Tibial artery (tissue), 4 donors: ENCODE measurements at regions not wholly inside any gene's neighbourhood (a gene's known extent, or its start where the extent isn't known, plus 50 kb on each side); places are given as distances from the start of the nearest gene placed in this dataset.

Experiments
- DNase-seq, 2 donors: peaks; one replicate each; pipeline ENCODE4 v3.0.0-alpha.2; 2019
- H3K27ac ChIP-seq, 2 donors: fragments of 200-600 bp; sonication (generic) in 1 of 2; 1 replicate in 1 of 2; 2 replicates in 1 of 2; pipeline ENCODE4 v1.5.1; 2018 to 2019; ENCODE audit warnings: mild to moderate bottlenecking in 1 of 2
- H3K27me3 ChIP-seq, 2 donors: fragments of 200-600 bp; sonication (generic) in 1 of 2; one replicate each; pipeline versions ENCODE4 v1.5.1 to v1.6.0; 2016 to 2019
- H3K36me3 ChIP-seq, 3 donors: fragments of 200-600 bp; sonication (generic) in 2 of 3; one replicate each; pipeline ENCODE4 v1.5.1; 2016 to 2019; ENCODE audit warnings: mild to moderate bottlenecking in 2 of 3
- H3K4me1 ChIP-seq, 4 donors: fragments of 200-600 bp; sonication (generic) in 2 of 4; 1 replicate in 3 of 4; 2 replicates in 1 of 4; pipeline ENCODE4 v1.5.1; 2016 to 2019
- H3K4me3 ChIP-seq, 2 donors: fragments of 200-600 bp; sonication (generic) in 1 of 2; 1 replicate in 1 of 2; 2 replicates in 1 of 2; pipeline ENCODE4 v1.5.1; 2018 to 2019; ENCODE audit warnings: mild to moderate bottlenecking in 2 of 2
- H3K9me3 ChIP-seq, 3 donors: fragments of 200-600 bp; sonication (generic) in 1 of 3; one replicate each; pipeline ENCODE4 v1.5.1; 2016 to 2019
- intact Hi-C: fragments of 100-400 bp; cut with DNase I; formaldehyde crosslinking; loops from one replicate; pipeline ENCODE4 v1.15.0; 2023; ENCODE audit warnings: low total_unique reads
- TF ChIP-seq, protein P1 (sequence below), 2 experiments: fragments of 200-600 bp in 1 of 2; fragments of 450-650 bp in 1 of 2; IDR thresholded peaks; one replicate each; pipeline ENCODE4 v1.5.1; 2017 to 2019; ENCODE audit warnings: antibody characterized with exemption in 2 of 2, mild to moderate bottlenecking in 1 of 2, moderate library complexity in 1 of 2

DNA sequence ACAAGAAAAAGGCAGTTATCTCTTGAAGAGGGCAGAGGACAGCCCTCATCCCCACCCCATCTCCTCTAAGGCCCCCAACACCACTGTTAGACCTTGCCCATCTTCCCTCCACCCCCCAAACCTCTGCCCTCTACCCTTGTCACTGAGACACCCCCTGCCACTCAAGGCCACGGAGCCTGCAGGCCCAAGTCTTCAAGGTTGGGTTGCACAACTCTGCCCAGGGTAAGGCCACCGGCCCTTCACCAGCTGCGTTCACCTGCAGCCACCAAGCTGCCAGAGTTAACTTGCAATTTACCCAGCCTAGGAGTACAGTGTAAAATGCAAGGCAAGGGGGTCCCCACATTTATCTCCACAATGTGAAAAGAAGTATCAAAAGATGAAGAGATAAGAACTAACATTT is 128.7 kb upstream of the PKDCC start:
- Histone ChIP-seq H3K4me3 (no peak overlapping the region), H3K27me3 (no peaks in the 10 kb centered on the region), H3K36me3 (no peaks in the 10 kb centered on the region), H3K9me3 (no peaks in the 10 kb centered on the region), H3K27ac (no peak overlapping the region), H3K4me1 (peaks cover 0 to 12% (median 4%) of the 10 kb centered on the region in 4 donors)
- TF ChIP-seq, protein P1, sequence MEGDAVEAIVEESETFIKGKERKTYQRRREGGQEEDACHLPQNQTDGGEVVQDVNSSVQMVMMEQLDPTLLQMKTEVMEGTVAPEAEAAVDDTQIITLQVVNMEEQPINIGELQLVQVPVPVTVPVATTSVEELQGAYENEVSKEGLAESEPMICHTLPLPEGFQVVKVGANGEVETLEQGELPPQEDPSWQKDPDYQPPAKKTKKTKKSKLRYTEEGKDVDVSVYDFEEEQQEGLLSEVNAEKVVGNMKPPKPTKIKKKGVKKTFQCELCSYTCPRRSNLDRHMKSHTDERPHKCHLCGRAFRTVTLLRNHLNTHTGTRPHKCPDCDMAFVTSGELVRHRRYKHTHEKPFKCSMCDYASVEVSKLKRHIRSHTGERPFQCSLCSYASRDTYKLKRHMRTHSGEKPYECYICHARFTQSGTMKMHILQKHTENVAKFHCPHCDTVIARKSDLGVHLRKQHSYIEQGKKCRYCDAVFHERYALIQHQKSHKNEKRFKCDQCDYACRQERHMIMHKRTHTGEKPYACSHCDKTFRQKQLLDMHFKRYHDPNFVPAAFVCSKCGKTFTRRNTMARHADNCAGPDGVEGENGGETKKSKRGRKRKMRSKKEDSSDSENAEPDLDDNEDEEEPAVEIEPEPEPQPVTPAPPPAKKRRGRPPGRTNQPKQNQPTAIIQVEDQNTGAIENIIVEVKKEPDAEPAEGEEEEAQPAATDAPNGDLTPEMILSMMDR (IDR thresholded peaks at IDR 0.05): no peak
- DNase-seq: no peak
- intact Hi-C loops: loop anchor here (10.0 kb wide), 1 partner anchor 46 kb away; no protein-coding TSS in a partner anchor

DNA sequence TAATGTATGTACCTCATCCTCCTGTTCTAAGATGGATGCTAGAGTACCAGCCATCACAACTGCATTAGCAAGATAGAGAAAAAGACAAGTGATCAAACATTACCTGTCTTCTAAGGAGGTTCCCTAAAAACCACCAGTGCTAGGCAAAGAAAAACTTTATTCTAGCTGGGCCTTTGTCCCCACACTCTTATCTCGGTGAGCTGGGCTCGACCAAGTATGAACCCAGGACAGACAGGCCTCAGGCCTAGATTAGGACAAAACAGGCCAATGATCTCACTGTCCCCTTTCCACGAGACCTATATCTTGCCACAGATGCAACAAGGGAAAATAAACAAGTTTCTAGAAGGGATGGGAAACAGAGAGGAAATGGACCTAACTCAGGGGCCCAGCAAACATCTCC is 127.6 kb upstream of the PKDCC start:
- H3K27me3 ChIP-seq: no peaks in the 10 kb centered on the region
- no peak overlapping the region for H3K27ac ChIP-seq
- TF ChIP-seq, protein P1 (IDR thresholded peaks at IDR 0.05): no peak
- no peak for DNase-seq
- no peak overlapping the region for H3K4me3 ChIP-seq
- peaks cover 0 to 1% (median 0%) of the 10 kb centered on the region in 4 donors for H3K4me1 ChIP-seq
- intact Hi-C loops: no loop called here
- no peaks in the 10 kb centered on the region for H3K36me3 ChIP-seq
- H3K9me3 ChIP-seq: no peaks in the 10 kb centered on the region

DNA sequence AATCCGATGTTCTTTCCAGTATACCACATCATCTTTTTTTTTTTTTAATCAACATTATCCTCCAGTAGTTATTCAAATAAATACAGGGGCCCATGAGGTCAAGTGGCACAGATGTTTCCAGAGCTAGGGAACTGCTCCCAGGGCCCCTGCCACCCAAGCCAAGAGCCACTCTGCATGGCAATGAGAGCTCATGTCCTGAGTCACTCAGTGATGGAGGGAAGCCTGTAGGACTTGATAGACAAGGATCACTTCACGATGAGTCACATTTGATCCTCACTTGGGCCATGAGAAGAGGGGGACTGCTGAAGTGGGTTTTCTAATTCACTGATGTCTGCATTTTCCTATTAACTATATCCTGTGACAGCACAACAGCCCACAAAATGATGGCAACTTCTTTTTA is 127.0 kb upstream of the PKDCC start:
- H3K27ac ChIP-seq: no peak overlapping the region
- H3K4me3 ChIP-seq: no peak overlapping the region
- TF ChIP-seq, protein P1 (IDR thresholded peaks at IDR 0.05): no peak
- H3K4me1 ChIP-seq: peaks cover 0 to 6% (median under 1%) of the 10 kb centered on the region in 4 donors
- no peaks in the 10 kb centered on the region for H3K9me3 ChIP-seq
- no peak for DNase-seq
- intact Hi-C loops: no loop called here
- H3K27me3 ChIP-seq: no peaks in the 10 kb centered on the region
- no peaks in the 10 kb centered on the region for H3K36me3 ChIP-seq

DNA sequence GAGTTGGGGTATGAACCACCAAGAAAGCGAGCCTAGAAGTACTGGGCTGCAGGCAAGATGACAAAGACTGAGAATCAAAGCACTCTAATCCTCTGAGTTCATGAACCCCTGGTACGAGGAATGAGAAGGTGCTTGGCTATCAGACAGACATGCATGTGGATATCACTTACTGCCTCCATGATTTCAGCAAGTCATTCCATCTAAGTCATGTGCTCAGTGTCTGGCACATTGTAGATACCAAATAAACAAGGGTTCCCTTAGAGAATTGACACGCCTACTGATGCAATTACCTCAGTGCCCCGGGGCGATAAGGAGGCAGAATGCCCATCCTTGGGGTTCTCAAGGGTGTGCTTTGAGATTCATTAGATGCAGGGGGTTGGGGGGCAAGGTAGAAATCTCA is 125.6 kb upstream of the PKDCC start:
- no peaks in the 10 kb centered on the region for H3K27me3 ChIP-seq
- H3K4me1 ChIP-seq: peaks cover 0 to 19% (median 8%) of the 10 kb centered on the region in 4 donors
- no peaks in the 10 kb centered on the region for H3K9me3 ChIP-seq
- H3K4me3 ChIP-seq: no peak overlapping the region
- H3K27ac ChIP-seq: no peak overlapping the region
- DNase-seq: no peak
- no peaks in the 10 kb centered on the region for H3K36me3 ChIP-seq
- intact Hi-C loops: no loop called here
- TF ChIP-seq, protein P1 (IDR thresholded peaks at IDR 0.05): no peak

DNA sequence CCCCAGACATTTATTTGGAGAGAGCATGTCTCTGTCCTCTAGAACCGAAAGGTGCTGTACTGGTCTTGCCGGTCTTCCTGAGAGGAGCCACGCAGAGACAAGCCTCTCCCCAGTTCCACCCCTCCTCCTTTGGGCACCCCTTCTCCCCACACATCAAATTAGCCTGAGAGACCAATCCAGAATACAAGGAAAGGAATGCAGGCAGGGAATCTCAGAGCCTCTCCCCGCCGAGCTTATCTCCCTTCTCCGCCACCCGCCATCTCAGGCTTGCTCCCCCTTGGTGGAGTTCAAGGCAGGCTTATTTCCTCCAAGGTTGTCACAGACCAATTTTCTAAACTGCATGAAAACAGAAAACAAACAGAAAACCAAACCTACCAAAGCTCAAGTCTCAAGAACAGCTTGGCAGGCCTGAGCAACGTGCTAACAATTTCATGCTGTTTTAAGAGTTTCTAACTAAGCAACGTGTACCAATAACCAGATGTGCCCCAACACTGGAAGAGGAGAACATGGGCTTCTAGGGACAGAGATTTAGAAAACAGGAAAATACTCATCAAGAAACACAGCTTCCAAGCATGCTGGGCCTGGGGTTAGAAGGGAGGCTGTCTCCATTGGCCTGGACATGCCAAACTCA is 124.5 kb upstream of the PKDCC start:
- intact Hi-C loops: no loop called here

More for the DNA sequence above, 124.5 kb upstream of the PKDCC start:
- Histone ChIP-seq H3K4me3 (no peak overlapping the region), H3K27me3 (no peaks in the 10 kb centered on the region), H3K36me3 (no peaks in the 10 kb centered on the region), H3K9me3 (no peaks in the 10 kb centered on the region), H3K4me1 (peaks cover 0 to 30% (median 14%) of the 10 kb centered on the region in 4 donors), H3K27ac (no peak overlapping the region)
- DNase-seq: no peak
- TF ChIP-seq, protein P1 (IDR thresholded peaks at IDR 0.05): no peak
